ENCODE measurements at regions not wholly inside any gene's neighbourhood (a gene's known extent, or its start where the extent isn't known, plus 50 kb on each side); places are given as distances from the start of the nearest gene placed in this dataset.

DNA sequence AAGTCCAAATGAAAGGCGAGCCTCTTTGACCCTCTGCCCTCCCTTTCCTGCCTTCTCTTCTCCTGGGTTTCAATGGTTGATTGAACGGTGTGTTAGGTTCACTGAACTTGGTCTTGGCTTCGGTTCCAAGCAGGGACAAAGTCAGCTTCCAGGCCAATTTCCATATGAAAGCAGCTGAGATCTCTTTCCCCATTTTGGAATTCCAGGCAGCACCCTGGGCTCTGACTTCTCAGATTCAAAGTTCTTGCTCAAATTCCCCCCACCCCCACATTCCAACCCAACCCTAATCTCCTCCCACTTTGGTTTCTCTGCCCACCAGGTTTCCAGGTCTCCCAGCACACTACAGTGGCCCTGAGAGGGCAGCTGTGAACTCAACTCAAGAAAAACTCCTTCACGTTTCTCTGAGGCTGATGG is 231.0 kb downstream of the INSIG2 start:
- TF ChIP-seq, protein P1, sequence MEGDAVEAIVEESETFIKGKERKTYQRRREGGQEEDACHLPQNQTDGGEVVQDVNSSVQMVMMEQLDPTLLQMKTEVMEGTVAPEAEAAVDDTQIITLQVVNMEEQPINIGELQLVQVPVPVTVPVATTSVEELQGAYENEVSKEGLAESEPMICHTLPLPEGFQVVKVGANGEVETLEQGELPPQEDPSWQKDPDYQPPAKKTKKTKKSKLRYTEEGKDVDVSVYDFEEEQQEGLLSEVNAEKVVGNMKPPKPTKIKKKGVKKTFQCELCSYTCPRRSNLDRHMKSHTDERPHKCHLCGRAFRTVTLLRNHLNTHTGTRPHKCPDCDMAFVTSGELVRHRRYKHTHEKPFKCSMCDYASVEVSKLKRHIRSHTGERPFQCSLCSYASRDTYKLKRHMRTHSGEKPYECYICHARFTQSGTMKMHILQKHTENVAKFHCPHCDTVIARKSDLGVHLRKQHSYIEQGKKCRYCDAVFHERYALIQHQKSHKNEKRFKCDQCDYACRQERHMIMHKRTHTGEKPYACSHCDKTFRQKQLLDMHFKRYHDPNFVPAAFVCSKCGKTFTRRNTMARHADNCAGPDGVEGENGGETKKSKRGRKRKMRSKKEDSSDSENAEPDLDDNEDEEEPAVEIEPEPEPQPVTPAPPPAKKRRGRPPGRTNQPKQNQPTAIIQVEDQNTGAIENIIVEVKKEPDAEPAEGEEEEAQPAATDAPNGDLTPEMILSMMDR (conservative IDR thresholded peaks at IDR 0.05) = no peak
- TF ChIP-seq ZFX (IDR thresholded peaks at IDR 0.05) = no peak
